ENCODE measurements at regions not wholly inside any gene's neighbourhood (a gene's known extent, or its start where the extent isn't known, plus 50 kb on each side); places are given as distances from the start of the nearest gene placed in this dataset.
"Not testable (repeated sequence)": the region's sequence is repeated elsewhere in the genome, so short reads cannot be mapped to it uniquely, and the experiment has no call there.

DNA sequence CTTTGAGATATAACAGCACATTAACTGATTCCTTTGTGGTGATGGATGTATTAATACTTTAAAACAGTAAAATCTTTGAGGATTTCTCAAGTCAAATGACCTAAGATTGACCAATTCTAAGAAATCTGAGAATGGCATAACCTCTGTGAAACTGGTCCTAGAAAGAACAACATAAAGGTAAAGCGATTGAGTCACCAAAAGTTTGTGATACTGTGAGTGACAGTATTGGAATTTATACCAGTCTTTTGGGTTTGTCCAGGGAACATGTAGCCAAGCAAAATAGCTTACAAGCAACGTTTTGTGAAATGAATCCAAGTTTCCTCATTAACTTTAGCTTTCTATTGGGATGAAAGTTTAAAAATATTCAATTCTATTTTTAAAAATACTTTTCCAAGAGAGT lies 157.4 kb upstream of the TMEM196 start:
- Mint-ChIP-seq H3K36me3 (no peaks in the 10 kb centered on the region), H3K4me1 (no peaks in the 10 kb centered on the region), H3K27me3 (no peaks in the 10 kb centered on the region), H3K4me3 (no peak overlapping the region), H3K9me3 (peaks cover 2 to 16% (median 11%) of the 10 kb centered on the region in 9 donors), H3K27ac (no peak overlapping the region)
- no peak for ATAC-seq
- DNase-seq, result no peak
- POLR2A ChIA-PET, result no interaction called here

DNA sequence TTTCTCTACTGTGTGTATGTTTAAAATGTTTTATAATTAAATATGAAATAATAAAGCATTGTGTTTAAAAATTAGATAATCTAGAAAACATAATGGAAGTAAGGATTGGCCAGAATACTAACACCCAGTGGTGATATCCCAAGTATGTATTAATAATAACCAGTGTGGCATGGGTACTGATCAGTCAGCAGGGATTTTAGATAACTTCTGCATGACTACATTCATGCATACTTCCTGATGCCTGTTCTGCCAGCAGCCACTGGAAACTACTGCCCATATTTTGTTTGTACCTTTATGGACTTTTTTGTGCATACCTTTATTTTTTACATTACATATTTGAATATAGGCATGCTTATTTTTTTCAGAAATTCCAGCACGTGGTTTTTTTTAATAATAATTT lies 156.6 kb upstream of the TMEM196 start:
- H3K9me3 Mint-ChIP-seq, result peaks cover 2 to 9% (median 7%) of the 10 kb centered on the region in 9 donors
- H3K4me1 Mint-ChIP-seq, result no peaks in the 10 kb centered on the region
- no peak for DNase-seq
- no peaks in the 10 kb centered on the region for H3K27me3 Mint-ChIP-seq
- ATAC-seq, result no peak
- H3K36me3 Mint-ChIP-seq, result no peaks in the 10 kb centered on the region
- no peak overlapping the region for H3K4me3 Mint-ChIP-seq
- no peak overlapping the region for H3K27ac Mint-ChIP-seq
- POLR2A ChIA-PET, result no interaction called here

DNA sequence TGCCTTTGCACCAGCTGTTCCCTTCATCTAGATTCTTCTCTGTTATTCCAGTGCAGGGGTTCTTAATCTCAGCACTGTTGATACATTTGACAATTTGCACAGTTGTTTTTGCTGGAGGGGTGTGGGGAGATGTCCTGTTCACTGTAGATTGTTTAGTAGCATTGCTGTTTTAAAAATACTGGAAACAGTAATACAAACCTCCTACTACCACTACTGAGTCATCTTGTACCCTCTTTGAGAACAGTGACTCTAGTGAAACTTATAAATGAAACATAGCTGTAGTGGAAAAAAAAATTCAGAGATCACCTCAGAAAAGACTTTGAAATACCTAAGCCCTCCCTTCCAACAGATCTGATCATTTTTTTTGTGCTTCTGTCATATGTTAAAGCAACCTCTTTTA lies 154.8 kb upstream of the TMEM196 start:
- no peak overlapping the region for H3K27ac Mint-ChIP-seq
- H3K27me3 Mint-ChIP-seq, result peaks cover 0 to 1% (median 0%) of the 10 kb centered on the region in 5 donors
- H3K4me3 Mint-ChIP-seq, result no peak overlapping the region
- peaks cover 0 to 6% (median 0%) of the 10 kb centered on the region in 9 donors for H3K9me3 Mint-ChIP-seq
- no peak for ATAC-seq
- POLR2A ChIA-PET, result no interaction called here
- no peak for DNase-seq
- no peaks in the 10 kb centered on the region for H3K36me3 Mint-ChIP-seq
- H3K4me1 Mint-ChIP-seq, result no peaks in the 10 kb centered on the region

DNA sequence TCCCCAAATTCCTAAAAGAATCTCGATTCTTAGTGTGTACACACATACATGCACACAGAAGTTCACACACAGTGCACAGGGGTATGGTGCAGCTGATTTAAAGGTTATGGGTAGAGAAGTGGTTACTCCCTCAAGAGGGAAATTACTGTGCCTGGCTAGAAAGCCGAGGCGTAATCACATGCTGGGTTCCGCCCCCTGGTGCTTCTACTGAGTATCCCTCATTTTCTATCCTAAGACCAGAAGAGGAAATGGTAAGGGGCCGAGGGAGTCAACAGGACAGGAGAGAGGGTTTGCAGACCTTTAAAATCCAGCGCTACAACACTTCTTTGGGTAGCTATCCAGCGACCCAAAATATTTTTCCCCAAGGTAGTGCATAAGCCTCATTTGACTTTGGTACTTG lies 147.3 kb upstream of the TMEM196 start:
- Mint-ChIP-seq H3K36me3 (no peaks in the 10 kb centered on the region), H3K27ac (no peak overlapping the region), H3K9me3 (peaks cover 0 to 4% (median 0%) of the 10 kb centered on the region in 9 donors), H3K4me3 (no peak overlapping the region), H3K4me1 (no peaks in the 10 kb centered on the region), H3K27me3 (peaks cover 0 to 3% (median 0%) of the 10 kb centered on the region in 5 donors)
- DNase-seq (no peak), ATAC-seq (no peak)
- POLR2A ChIA-PET, result no interaction called here

DNA sequence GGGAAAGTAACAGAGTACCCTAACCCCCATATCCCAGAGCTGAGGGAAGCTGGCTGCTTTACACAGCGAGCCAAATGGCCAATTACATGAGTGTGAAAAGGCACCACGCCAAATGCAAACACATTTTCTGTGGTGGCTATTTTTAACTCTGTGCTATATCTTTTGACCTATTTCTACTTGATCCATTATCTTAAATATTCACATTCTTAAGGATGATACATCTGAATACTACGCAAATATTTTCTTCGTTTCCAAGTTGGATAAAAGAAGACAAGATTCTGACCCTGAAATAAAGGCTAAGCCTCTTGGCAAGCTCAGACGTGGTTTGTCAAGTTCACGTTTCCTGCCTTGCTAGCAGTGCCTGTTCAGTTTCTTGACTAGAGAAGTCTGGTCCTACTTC lies 146.7 kb upstream of the TMEM196 start:
- H3K9me3 Mint-ChIP-seq, result peaks cover 0 to 3% (median 0%) of the 10 kb centered on the region in 9 donors
- no peaks in the 10 kb centered on the region for H3K4me1 Mint-ChIP-seq
- no peak overlapping the region for H3K27ac Mint-ChIP-seq
- no peak overlapping the region for H3K4me3 Mint-ChIP-seq
- H3K36me3 Mint-ChIP-seq, result no peaks in the 10 kb centered on the region
- POLR2A ChIA-PET, result no interaction called here
- DNase-seq, result no peak
- peaks cover 0 to 3% (median 0%) of the 10 kb centered on the region in 5 donors for H3K27me3 Mint-ChIP-seq
- no peak for ATAC-seq

DNA sequence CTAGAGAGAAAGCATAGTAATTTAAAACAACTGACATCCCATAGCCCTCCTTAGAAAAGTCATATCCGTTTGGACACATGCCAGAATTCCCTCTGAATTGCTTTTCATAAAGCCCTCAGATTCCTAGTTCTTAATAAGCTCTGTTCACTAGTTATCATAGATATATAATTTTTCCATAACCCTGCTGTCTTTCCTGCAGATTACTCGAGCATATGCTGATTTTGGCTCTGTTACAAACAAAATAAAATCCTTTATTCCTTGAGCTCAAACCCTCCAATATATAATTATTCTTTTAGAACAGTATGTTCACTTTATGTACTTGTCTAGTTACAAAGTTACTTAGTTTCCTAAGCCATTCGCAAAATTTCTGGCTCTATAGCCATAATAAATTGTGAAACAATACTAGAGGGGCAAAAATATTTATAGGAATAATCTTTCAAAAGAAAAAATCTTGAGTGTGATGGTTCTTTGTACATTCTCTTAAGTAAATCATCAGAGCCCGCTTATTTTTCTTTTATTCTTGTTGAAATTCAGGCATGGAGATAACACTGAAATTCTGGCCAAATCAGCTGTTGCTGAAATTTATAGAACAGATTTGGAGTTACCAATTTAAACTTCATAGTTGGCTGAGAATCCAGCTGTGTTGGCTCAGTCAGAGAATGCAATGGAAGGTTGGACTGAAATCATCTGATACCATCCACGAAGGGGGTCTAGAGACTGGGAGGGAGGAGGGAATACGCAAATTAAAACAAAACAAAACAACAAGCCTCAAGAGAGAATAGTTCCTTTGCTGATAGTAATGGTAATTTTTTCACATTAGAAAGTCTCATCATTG lies 146.1 kb upstream of the TMEM196 start:
- no peak overlapping the region for H3K27ac Mint-ChIP-seq
- POLR2A ChIA-PET, result no interaction called here
- no peaks in the 10 kb centered on the region for H3K4me1 Mint-ChIP-seq
- H3K27me3 Mint-ChIP-seq, result peaks cover 0 to 3% (median 0%) of the 10 kb centered on the region in 5 donors
- ATAC-seq, result no peak
- H3K9me3 Mint-ChIP-seq, result peaks cover 0 to 3% (median 0%) of the 10 kb centered on the region in 9 donors
- DNase-seq, result no peak
- H3K4me3 Mint-ChIP-seq, result no peak overlapping the region
- H3K36me3 Mint-ChIP-seq, result no peaks in the 10 kb centered on the region

DNA sequence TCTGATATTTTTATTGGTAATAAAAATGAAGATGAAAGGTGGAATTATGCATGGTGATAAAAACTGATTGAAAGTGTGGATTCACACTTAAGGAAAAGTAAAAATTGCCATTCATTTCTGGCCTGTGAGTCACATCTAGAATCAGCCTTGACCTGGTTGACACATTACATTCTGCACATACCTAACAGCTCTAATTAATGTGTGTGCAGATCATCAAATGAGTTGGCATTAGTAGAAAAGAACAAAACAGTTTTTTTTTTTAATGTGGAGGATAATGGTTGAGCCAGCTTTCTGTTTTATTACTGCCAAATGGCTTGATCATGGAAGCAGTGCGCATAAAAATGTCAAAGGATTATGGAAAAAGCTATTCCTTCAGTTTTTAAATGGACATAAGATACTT lies 142.6 kb upstream of the TMEM196 start:
- no peaks in the 10 kb centered on the region for H3K4me1 Mint-ChIP-seq
- POLR2A ChIA-PET, result no interaction called here
- H3K27me3 Mint-ChIP-seq, result peaks cover 0 to 1% (median 0%) of the 10 kb centered on the region in 5 donors
- ATAC-seq (no peak), DNase-seq (no peak)
- no peak overlapping the region for H3K4me3 Mint-ChIP-seq
- H3K36me3 Mint-ChIP-seq, result no peaks in the 10 kb centered on the region
- H3K9me3 Mint-ChIP-seq, result peaks cover 0 to 5% (median 0%) of the 10 kb centered on the region in 9 donors
- no peak overlapping the region for H3K27ac Mint-ChIP-seq

DNA sequence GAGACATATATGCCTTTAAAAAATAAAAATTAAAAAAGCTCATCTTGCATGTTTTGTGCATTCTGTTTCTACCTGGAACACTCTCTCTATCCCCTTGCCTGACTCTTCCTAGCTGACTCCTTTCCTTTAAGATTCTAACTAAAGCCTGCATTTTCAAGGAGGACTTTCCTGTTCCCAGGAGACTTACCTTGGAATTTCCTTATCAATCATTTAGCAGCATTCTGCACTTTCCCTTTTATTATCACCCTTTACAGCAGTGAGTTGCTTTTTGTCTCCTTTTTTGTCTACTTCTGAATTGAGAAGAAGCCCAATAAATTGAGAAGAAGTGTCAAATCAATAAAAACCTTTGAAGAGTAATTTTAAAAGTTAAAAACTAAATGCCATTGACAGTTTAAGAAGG lies 142.2 kb upstream of the TMEM196 start:
- no peaks in the 10 kb centered on the region for H3K4me1 Mint-ChIP-seq
- H3K36me3 Mint-ChIP-seq, result no peaks in the 10 kb centered on the region
- no peak for DNase-seq
- H3K27me3 Mint-ChIP-seq, result peaks cover 0 to 1% (median 0%) of the 10 kb centered on the region in 5 donors
- H3K9me3 Mint-ChIP-seq, result peaks cover 0 to 5% (median 0%) of the 10 kb centered on the region in 9 donors
- no peak overlapping the region for H3K27ac Mint-ChIP-seq
- no peak overlapping the region for H3K4me3 Mint-ChIP-seq
- POLR2A ChIA-PET, result no interaction called here
- no peak for ATAC-seq

DNA sequence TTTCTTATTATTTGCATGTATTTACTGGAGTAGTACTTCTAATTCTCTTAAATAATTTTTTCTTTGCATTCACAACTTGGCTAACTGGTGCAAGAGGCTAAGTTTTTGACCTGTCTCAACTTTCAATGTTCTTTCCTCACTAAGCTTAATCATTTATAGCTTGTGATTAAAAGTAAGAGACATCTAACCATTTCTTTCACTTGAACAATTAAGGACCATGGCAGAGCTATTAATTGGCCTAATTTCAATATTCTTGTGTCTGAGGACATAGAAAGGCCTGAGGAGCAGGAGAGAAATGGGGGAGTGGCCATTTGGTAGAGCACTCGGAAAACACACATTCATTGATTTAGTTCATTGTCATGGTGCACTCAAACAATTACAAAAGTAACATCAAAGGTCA lies 141.4 kb upstream of the TMEM196 start:
- no peak for ATAC-seq
- H3K4me1 Mint-ChIP-seq, result no peaks in the 10 kb centered on the region
- H3K27me3 Mint-ChIP-seq, result peaks cover 0 to 1% (median 0%) of the 10 kb centered on the region in 5 donors
- H3K4me3 Mint-ChIP-seq, result no peak overlapping the region
- H3K27ac Mint-ChIP-seq, result no peak overlapping the region
- no peaks in the 10 kb centered on the region for H3K36me3 Mint-ChIP-seq
- POLR2A ChIA-PET, result no interaction called here
- DNase-seq, result no peak
- H3K9me3 Mint-ChIP-seq, result peaks cover 0 to 4% (median 0%) of the 10 kb centered on the region in 9 donors

DNA sequence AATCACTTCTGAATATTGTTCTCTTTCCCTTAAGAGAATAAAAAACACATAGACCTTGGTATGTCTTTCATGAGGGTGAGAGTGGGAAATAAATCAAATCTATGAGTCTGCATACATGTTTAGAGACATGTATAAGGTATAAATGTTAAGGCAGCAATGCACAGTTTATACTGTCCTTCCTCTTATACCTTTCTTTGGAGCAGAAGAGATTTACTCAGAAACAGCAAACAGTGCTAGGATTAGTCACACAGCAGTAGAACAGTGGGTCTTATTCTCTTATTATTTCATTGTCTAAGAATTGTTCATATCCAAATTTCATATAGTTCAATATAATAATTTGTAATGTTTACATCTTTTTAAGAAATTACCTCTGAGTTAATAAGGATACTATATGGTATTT lies 126.7 kb upstream of the TMEM196 start:
- Mint-ChIP-seq H3K4me1 (no peaks in the 10 kb centered on the region), H3K4me3 (no peak overlapping the region), H3K27ac (no peak overlapping the region), H3K9me3 (peaks cover 1 to 23% (median 8%) of the 10 kb centered on the region in 9 donors), H3K36me3 (no peaks in the 10 kb centered on the region), H3K27me3 (no peaks in the 10 kb centered on the region)
- DNase-seq (no peak), ATAC-seq (no peak)
- POLR2A ChIA-PET, result no interaction called here

DNA sequence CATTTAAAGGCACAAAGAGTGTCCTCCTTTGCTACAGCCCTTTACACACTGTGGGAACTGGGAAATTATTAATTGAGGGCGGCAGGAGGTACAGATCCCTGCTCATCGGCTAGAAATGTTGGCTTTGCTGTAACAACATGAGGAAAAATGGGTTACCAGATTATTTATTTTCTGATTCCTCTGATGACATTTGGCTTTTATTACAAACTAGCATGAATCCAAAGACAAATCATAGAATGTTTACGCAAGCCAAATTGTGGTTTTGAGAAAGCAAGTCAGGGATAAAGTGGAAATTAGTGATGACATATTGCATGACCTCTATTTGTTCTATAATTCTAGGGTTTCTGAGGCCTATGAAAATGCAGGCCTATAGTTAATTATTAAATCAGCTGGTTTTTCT lies 126.1 kb upstream of the TMEM196 start:
- POLR2A ChIA-PET, result no interaction called here
- no peaks in the 10 kb centered on the region for H3K36me3 Mint-ChIP-seq
- H3K4me1 Mint-ChIP-seq, result no peaks in the 10 kb centered on the region
- no peak for ATAC-seq
- H3K4me3 Mint-ChIP-seq, result no peak overlapping the region
- no peaks in the 10 kb centered on the region for H3K27me3 Mint-ChIP-seq
- DNase-seq, result no peak
- no peak overlapping the region for H3K27ac Mint-ChIP-seq
- H3K9me3 Mint-ChIP-seq, result peaks cover 3 to 23% (median 8%) of the 10 kb centered on the region in 9 donors

DNA sequence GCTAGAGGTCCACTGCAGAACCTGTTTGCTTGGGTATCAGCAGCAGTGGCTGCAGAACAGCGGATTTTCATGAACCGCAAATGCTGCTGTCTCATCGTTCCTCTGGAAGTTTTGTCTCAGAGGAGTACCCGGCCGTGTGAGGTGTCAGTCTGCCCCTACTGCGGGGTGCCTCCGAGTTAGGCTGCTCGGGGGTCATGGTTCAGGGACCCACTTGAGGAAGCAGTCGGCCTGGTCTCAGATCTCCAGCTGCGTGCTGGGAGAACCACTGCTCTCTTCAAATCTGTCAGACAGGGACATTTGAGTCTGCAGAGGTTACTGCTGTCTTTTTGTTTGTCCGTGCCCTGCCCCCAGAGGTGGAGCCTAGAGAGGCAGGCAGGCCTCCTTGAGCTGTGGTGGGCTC lies 109.5 kb upstream of the TMEM196 start:
- H3K4me3 Mint-ChIP-seq, POLR2A ChIA-PET, DNase-seq, H3K4me1 Mint-ChIP-seq, H3K27me3 Mint-ChIP-seq, H3K27ac Mint-ChIP-seq, ATAC-seq, H3K36me3 Mint-ChIP-seq: not testable (repeated sequence)
- peaks cover 0 to 32% (median 14%) of the 10 kb centered on the region in 9 donors for H3K9me3 Mint-ChIP-seq

DNA sequence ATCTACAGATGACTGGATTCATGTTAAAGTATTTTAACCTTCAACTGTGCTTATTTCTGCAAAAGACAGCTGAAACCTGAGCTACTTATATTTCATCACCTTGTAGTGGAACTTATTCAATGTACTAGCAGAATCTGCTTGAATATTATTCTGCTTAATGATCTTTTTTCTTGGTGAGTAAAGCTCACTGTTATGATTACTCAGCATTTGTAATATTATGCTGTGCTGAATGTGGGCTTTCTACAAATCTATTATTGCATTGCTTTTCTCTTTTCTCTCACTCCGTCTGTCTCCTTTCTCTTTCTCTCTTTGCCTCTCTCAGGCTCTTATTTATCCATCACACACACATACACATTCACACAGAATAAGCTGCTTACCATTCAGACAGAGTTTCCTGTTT lies 98.7 kb upstream of the TMEM196 start:
- H3K4me3 Mint-ChIP-seq, result no peak overlapping the region
- no peaks in the 10 kb centered on the region for H3K27me3 Mint-ChIP-seq
- H3K9me3 Mint-ChIP-seq, result peaks cover 0 to 14% (median 2%) of the 10 kb centered on the region in 9 donors
- H3K4me1 Mint-ChIP-seq, result no peaks in the 10 kb centered on the region
- H3K36me3 Mint-ChIP-seq, result no peaks in the 10 kb centered on the region
- no peak for DNase-seq
- POLR2A ChIA-PET, result no interaction called here
- no peak overlapping the region for H3K27ac Mint-ChIP-seq
- no peak for ATAC-seq

DNA sequence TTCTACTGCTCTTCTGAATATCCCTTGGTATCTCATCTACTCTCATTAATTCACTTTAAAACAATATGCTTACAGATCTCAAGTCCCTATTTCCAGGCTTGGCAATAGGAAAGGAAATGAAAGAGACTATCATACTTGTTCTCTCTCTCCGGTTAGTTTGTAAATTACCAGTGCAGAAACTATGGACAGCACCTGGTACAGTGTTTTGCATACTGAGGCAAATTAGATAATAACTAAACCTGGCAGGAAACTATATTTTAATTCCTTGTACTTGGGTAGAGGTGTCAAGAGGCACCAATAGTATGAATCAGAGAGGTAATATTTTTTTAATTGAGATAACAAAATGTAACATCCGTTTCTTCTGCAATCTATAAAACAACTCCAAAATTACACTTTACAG lies 97.7 kb upstream of the TMEM196 start:
- Mint-ChIP-seq H3K36me3 (no peaks in the 10 kb centered on the region), H3K4me1 (no peaks in the 10 kb centered on the region), H3K27ac (no peak overlapping the region), H3K4me3 (no peak overlapping the region), H3K27me3 (no peaks in the 10 kb centered on the region), H3K9me3 (peaks cover 0 to 14% (median 2%) of the 10 kb centered on the region in 9 donors)
- no peak for DNase-seq
- POLR2A ChIA-PET, result no interaction called here
- ATAC-seq, result no peak
